ENCODE measurements at regions not wholly inside any gene's neighbourhood (a gene's known extent, or its start where the extent isn't known, plus 50 kb on each side); places are given as distances from the start of the nearest gene placed in this dataset.

DNA sequence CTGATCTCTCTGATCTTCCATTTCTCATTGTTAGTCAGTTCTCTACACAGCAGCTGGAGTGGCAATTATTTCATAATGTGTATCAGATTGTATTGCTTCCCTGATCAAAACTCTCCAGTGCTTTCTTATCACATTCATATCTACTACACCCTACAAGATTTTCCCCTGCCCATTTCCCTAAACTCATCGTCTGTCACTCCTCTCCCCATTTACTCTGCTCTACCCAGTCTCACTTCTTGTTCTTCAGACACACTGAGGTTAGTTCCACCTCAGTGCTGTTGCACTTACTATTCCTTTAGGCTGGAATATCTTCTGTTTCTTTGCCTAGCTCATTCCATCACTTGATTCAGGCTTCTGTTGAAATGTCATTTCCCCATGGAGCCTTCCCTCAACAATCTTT lies 197.1 kb downstream of the SATB1 start:
- TF ChIP-seq, protein P1, sequence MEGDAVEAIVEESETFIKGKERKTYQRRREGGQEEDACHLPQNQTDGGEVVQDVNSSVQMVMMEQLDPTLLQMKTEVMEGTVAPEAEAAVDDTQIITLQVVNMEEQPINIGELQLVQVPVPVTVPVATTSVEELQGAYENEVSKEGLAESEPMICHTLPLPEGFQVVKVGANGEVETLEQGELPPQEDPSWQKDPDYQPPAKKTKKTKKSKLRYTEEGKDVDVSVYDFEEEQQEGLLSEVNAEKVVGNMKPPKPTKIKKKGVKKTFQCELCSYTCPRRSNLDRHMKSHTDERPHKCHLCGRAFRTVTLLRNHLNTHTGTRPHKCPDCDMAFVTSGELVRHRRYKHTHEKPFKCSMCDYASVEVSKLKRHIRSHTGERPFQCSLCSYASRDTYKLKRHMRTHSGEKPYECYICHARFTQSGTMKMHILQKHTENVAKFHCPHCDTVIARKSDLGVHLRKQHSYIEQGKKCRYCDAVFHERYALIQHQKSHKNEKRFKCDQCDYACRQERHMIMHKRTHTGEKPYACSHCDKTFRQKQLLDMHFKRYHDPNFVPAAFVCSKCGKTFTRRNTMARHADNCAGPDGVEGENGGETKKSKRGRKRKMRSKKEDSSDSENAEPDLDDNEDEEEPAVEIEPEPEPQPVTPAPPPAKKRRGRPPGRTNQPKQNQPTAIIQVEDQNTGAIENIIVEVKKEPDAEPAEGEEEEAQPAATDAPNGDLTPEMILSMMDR (IDR thresholded peaks at IDR 0.05): no peak
- TF ChIP-seq POLR2A (IDR thresholded peaks at IDR 0.05): no peak
